GM21367 (cell line): ENCODE measurements at regions not wholly inside any gene's neighbourhood (a gene's known extent, or its start where the extent isn't known, plus 50 kb on each side); places are given as distances from the start of the nearest gene placed in this dataset.
"Not testable (repeated sequence)": the region's sequence is repeated elsewhere in the genome, so short reads cannot be mapped to it uniquely, and the experiment has no call there.

Experiments
- ATAC-seq: cut with Tn5 transposase; IDR thresholded peaks from one replicate; pipeline ENCODE4 v1.9.1; 2021; ENCODE audit not compliant: unreplicated experiment

DNA sequence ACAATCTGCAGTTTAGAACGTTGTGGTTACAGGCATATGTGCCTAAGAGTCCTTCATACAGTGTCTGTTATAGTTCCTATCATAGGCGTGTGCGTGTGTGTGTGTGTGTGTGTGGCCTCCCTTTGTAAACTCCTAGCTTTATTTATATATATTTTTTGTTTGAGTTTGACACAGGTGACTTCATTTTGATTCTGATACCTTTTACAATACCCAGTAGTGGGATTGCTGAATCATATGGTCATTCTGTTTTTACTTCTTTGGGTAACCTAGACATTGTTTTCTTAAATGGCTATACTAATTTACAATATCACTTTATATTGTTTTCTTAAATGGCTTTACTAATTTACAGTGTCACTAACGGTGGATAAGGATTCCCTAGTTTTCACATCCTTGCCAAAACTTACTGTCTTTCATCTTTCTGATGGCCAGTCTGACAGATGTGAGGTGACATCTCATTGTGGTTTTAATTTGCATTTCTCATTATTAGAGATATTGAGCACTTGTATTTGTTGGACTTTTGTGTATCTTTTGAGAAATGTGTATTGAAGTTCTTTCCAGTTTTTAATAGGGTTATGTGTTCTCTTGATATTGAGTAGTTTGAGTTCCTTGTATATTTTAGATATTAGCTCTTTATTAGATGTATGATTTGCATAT is 211.1 kb upstream of the NUDT6 start:
- peak; percentile 59 for ATAC-seq

DNA sequence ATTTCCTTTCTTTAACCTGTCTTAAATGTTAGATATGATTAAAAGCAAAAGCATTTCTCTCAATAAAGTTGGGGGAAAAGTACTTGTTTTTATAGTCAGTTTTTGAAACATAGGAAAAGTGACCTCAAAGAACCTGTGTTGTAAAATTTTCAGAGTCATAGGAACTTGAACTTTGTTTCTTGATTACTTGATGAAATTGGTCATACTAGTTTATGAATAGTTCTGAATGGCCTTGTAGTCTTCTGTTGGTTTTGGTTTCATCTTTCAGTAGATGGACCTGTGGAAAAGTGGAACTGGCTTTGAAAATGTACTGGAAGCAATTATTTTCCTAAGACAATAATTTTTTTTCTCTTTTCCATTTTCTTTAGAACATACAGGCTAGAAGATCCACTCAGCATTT is 222.2 kb upstream of the NUDT6 start:
- no peak for ATAC-seq

DNA sequence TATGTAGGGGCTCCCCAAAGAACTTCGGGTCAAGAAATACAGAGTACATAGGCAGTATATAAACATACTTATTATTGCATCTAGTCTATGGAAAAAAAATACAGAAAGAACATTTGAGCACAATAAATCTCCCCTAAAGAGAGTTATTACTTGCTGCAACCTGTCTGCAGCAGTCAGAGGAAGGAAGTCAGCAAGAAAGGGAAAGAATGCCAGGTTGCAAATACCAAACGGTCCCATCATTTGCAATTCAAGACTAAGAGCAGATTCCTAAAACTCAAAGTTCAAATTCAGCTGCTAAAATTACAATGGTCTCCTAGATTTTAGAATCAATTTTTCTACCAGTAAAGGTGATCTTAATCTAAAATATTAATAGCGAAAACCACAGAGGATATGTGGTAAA is 236.2 kb upstream of the NUDT6 start:
- ATAC-seq = no peak

DNA sequence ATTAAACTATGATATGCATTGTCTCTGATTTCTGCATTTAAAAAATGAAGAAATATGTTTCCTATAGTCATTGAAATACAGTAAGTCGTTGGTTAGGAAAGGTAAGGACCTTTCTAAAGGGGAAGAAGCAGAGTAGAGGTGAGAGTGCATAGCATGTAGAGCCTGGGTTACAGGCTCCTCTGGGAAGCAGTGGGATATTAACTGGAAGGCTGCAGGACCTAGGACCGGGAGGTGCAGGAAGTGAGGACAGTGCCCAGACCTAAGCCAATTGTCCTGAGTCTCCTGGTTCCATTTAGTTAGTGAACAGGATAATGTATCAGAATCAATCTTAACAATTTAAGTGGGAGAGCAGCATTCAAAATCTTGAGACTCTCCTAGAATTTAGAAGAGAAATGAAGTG is 237.1 kb upstream of the NUDT6 start:
- ATAC-seq = no peak

DNA sequence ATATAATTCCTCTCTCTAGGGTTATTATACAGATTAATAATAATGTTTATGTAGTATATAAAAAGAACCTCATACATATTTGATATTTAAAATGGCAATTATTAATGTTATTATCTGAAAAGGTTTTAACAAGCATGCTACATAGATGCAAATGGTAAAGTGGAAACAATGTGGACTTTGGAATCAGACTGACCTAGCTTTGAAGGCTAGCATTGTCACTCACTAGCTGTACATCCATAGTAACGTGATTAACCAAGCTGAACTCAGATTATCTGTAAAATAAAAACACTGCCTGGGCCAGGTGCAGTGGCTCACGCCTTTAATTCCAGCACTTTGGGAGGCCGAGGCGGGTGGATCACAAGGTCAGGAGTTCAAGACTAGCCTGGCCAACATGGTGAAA is 233.7 kb upstream of the SPRY1 start:
- ATAC-seq = no peak

DNA sequence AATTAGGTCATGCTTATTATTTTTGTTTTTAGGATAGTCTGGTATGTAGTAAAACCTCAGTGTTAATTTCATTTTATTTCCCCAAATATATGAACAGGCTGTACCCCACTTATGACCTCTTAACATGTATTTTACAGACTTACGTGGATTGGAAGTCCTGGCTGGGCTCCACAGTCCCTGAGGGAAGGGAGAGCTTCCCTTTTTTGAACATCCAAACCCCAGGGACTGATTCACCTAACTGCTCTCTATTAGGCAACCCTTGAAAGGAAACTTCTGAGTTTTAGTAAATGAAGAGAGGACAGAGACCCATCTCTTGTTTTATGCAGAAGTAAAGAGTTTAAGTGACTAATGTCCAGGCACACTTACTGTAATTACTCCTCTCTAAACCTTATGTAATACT is 233.1 kb upstream of the SPRY1 start:
- ATAC-seq = no peak

DNA sequence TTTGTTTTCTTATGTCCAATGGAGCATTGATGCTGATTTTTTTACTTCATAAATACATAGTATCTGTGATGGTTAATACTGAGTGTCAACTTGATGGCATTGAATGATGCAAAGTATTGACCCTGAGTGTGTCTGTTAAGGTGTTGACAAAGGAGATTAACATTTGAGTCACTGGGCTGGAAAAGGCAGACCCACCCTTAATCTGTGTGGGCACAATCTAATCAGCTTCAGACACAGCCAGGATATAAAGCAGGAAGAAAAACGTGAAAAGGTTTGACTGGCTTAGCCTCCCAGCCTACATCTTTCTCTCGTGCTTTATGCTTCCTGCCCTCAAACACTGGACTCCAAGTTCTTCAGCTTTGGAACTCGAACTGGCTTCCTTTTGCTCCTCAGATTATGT is 230.6 kb upstream of the SPRY1 start:
- no peak for ATAC-seq

DNA sequence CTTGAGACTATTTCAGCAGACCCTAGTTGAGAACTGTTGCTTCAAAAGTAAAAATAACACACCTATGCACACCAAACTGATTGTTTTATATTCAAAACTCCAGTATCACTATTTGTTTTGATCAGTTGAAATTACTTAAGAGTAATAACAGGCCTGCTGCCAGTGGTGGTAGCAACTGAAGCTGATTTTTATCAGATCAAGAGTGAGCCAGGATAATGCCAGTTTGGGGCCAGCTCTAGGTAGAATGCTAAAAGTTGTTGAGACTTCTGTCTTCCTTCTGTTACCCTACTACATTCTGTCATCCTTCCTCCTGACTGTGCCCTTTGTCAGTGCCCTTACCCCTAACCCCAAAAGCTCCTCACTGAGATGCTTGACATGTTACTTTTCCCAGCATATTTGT is 228.7 kb upstream of the SPRY1 start:
- ATAC-seq = no peak

DNA sequence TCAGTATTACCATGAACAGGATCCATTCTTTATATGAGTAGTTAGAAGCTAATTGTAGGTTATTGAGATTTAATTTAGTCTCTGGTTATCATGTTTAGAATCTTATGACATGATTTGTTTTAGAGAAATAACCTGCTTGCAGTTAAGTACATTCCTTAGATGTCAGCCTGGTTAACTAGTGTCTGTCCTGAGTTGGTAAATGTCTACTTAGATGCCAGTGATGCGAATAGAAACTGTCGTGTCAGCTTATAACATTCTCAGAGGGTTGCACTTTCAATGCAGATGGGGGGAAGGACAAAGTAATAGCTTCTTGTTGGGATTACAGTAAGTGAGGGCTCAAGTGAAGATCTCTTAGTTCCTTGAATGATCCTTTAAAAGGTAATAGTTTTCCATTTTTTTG is 227.8 kb upstream of the SPRY1 start:
- ATAC-seq = no peak

DNA sequence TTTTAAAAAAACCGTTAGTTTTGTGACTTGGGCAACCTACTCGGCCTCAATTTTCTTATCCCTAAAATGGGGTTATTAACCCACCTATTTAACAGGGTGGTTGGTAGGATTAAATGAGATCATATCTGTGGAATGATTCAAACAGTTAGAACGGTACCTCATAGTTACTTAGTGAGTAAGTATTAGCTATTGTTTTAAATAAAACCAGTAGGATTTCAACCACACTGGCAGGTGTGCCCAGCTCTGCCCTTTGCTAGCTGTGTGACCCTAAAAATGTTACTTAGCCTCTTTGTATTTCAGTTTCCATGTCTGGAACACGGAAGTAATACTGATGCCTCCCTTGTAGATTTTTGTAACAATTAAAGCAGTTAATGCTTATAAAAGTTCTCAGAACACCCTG is 225.8 kb upstream of the SPRY1 start:
- ATAC-seq = no peak

DNA sequence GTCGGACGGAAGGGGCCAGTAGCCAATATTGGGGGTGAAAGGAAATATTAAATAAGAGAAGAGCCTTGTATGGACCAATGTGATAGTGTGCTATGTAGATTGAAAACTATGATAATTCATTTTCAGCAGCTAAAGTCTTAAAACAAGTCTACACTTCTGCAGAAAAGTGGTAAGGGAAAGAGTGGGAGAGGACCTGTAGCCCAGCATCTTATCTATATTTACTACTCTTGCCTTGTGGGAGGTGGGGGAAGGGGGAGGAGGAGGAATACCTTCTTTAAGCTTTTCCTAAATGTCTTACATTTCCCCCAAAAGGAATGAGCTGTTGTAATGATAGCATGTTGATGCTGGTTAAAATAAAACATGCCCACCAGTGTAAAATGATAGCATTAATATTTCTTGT is 220.0 kb upstream of the SPRY1 start:
- ATAC-seq = no peak

DNA sequence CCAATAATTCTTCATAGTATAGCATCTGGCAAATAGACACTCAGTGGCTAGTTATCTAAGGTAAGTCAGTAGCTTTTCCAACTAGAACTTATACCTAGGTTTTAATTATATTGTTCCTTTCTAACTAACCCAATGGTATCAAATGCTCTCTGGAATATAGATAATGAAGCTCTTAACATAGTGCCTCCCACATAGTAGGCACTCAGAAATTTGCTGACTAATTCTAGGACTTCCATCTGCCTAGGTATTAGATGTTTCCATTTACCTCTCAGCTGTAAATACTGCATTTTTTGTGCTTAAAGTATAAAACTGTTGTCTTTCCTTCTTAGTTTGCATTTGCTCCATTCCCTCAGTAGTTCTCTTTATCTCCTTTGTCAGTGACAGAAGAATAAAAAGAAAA is 214.3 kb upstream of the SPRY1 start:
- no peak for ATAC-seq

DNA sequence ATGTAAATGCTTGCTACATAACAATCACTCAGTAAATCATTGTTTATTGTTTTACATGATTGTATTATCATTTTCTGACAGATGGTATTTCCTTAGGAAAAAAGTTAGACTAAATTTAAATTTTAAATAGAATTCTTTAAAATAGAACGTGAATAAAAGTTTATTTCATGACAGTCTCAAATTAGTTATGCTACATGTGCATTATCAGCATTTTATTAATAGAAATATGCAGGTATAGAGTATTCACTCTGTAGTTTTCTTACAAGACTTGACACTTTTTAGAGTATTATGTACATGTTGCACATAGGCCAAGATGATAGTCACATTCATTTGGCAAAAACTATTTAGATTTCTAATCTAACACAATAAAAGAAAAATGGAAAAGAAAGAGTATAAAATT is 213.3 kb upstream of the SPRY1 start:
- ATAC-seq = no peak

DNA sequence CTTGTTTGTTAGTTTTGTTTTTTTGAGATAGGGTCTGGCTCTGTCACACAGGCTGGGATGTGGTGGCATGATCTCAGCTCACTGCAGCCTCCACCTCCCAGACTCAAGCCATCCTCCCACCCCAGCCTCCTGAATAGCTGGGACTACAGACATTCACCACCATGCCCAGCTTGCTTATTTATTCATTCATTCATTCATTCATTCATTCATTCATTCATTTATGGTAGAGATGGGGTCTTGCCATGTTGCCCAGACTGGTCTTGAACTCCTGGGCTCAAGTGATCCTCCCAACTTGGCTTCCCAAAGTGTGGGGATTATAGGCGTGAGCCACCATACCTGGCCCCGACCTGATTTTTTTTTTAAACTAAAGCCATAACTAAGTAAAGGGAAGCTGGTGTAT is 212.8 kb upstream of the SPRY1 start:
- ATAC-seq = not testable (repeated sequence)

DNA sequence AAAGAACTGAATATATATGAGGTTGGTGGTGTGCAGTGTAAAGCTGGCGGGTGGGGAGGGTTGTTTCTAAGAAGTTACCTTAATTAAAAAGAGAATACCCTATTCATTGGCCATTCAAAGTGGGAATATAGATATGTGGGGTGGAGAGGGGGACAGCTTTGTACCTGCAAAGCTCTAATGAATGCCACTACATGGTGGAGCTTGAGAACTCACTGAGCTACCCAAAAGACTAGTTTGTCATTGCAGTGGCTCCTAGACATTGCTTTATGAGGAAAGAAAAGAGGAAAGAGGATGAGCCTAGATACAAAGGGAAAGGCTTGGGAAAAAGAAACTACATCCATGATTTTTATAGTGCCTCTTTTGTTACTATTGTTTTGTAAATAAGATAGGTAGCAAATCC is 209.9 kb upstream of the SPRY1 start:
- no peak for ATAC-seq

DNA sequence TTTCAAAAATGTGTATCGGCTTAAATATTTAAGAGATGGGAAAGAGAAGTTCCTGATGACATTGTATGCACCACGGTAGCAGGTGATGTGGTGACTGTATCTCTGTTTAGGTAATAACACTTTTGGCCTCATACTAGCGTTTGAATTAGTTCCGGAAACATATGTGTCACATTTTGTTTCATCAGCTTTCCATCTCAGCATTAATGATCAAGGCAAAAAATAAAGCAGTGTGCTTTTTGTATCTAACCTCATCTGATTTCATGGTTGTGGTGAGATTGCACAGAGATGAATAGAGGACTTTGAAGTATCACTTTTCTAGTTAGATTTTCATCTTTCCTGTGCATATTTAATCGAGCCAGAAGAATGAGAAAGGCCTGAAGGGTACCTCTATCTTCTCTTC is 206.4 kb upstream of the SPRY1 start:
- ATAC-seq = no peak

DNA sequence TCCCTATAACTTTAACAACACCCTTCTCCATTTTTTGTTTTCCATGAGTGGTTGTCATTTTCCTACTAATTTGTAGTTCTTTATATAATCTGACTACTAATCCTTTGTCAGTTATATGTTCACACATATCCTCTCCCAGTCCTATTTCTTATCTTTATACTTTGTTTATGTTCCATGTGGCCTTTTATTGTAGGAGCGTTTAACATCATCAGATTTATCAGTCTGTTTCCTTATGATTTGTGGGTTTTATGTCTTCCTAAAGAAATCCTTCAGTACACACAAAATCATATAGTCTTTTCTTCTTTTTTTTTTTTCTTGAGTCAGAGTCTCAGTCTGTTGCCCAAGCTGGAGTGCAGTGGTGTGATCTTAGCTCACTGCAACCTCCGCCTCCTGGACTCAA is 204.9 kb upstream of the SPRY1 start:
- ATAC-seq = no peak

DNA sequence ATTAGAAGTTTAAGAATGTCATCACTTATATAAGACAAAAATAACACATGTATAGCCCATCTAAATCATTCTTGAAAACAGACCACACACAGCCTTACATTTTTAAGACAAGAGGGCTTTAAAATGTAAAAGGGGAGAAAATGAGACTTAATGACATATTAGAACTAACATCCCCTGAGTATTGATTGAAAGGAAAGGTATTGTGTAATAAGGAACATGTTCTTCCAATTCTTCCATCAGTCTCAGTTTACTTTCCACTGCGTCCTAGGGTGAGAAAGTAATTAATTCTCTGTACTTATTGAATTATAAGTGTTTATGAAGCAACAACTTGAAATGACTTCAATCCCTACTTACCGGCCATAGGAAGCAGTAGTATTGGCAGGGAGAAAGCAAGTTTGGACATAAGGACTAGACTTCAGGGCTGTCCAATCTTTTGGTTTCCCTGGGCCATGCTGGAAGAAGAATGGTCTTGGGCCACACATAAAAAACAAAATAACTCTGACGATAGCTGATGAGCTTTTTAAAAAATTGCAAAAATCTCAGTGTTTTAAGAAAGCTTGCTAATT is 202.7 kb upstream of the SPRY1 start:
- ATAC-seq = no peak

DNA sequence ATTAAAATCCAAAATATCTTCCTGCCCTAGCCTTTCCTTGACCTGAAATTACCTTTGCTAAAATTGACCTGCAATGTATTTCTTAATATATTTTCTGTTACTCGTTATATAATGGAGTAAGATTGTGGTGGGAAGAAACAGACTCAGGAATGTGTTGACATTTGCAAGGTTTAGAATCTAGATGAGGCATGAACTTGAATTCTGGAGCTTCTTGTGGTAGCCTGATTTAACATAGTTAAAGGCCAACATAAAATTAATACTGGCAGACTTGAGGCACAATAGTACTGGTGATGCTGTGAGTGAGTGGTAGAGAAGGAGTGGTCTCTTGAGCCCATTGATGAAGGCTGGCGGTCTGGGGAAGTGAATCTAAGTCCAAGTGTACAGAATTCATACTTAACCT is 197.9 kb upstream of the SPRY1 start:
- ATAC-seq = no peak

DNA sequence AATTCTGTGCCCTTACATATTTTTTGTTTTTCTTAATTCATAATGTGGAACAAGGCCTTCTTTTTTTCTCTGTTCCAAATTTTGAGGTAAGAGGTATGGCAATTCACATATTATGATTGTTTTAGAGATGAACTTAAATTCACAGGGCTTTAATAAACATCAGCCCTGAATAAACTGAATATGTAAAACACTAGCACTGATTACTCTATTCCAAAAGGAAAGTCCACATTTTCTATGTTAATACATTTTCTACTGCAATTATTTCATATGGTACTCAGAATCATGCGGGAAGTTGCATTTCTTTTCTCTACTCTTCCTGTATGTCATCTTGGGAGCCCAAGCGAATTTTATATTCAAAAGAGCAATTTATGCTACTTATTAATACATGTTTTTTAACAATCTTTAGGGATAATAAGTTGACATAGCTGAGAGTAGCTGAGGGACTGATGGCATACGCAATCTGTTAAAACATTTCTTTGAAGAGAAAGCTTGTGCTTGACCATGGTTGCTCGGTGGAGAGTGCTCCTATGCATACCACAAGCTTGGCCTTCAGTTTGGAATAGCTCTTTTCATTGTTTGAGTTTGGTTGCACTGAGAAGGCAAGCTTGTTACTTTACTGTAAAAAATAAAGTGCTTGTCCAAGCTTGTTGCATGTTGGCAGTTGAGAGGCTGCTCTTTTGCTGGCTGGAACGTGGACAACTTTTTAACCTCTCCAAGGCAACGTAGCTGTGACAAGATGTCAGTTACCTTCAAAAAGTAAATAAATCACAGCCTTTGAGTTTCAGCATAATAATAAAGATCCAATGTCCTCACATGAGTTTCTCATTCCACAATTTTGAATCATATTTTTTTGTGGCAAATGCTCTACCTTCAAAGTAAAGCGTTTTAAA is 196.3 kb upstream of the SPRY1 start:
- ATAC-seq = no peak

DNA sequence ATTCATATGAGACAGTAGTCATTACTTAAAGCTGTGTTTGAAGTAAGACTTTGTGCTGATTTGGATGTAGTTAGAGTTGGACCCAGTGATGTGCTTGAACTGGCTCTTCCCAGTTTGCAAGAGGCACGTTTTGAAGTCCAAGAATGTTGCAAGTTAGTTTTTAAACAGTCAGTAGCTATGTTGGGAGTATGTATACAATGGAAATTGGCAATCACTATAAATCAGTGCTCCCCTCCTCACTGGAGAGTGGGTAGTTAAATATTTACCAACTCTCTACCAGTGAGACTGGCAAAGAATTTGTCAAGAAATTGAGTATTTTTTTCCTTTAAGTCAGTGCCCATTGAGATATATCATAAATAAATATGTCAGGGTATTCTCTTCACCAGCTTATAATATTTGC is 191.9 kb upstream of the SPRY1 start:
- ATAC-seq = no peak

DNA sequence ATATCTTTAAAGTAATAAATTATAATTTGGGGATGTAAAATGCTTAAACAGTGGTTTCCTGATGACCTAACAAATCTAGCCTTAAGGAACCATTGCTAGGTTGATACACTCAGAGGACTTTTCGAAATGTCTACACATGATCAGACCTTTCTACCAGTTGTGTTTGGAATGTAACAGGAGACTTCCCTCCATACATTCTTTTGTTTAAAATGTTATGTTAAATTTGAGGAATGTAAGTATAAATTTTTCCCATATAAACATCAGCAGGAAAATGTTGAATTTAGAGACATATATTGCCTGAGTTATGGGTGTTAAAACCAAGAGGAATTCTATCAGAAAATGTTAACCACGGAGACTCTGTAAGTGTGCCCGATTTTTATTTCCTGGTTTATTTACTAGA is 190.6 kb upstream of the SPRY1 start:
- ATAC-seq = no peak
